ENCODE measurements at regions not wholly inside any gene's neighbourhood (a gene's known extent, or its start where the extent isn't known, plus 50 kb on each side); places are given as distances from the start of the nearest gene placed in this dataset.

DNA sequence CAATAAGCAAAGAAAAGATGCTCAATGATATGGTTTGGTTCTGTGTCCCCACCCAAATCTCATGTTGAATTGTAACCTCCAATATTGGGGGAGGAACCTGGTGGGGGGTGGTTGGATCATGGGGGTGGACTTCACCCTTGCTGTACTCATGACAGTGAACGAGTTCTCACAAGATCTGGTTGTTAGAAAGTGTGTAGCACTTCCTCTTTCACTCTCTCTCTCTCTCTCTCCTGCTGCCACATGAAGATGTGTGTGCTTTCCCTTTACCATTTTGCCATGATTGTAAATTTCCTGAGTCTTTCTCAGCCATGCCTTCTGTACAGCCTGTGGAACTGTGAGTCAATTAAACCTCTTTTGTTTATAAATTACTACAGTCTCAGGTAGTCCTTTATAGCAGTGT lies 248.4 kb downstream of the HHIPL2 start:
- DNase-seq (ENCODE audit: extremely low spot score, unreplicated experiment), result no peak
- peaks cover 11% of the 10 kb centered on the region for H3K27me3 Mint-ChIP-seq
- H3K36me3 Mint-ChIP-seq, result no peaks in the 10 kb centered on the region
- no peak overlapping the region for H3K27ac Mint-ChIP-seq
- no peak overlapping the region for H3K4me3 Mint-ChIP-seq
- TF ChIP-seq, protein P1, sequence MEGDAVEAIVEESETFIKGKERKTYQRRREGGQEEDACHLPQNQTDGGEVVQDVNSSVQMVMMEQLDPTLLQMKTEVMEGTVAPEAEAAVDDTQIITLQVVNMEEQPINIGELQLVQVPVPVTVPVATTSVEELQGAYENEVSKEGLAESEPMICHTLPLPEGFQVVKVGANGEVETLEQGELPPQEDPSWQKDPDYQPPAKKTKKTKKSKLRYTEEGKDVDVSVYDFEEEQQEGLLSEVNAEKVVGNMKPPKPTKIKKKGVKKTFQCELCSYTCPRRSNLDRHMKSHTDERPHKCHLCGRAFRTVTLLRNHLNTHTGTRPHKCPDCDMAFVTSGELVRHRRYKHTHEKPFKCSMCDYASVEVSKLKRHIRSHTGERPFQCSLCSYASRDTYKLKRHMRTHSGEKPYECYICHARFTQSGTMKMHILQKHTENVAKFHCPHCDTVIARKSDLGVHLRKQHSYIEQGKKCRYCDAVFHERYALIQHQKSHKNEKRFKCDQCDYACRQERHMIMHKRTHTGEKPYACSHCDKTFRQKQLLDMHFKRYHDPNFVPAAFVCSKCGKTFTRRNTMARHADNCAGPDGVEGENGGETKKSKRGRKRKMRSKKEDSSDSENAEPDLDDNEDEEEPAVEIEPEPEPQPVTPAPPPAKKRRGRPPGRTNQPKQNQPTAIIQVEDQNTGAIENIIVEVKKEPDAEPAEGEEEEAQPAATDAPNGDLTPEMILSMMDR (conservative IDR thresholded peaks at IDR 0.05), result no peak
- no peaks in the 10 kb centered on the region for H3K4me1 Mint-ChIP-seq (ENCODE audit: unreplicated experiment)
- peaks cover 15% of the 10 kb centered on the region for H3K9me3 Mint-ChIP-seq

DNA sequence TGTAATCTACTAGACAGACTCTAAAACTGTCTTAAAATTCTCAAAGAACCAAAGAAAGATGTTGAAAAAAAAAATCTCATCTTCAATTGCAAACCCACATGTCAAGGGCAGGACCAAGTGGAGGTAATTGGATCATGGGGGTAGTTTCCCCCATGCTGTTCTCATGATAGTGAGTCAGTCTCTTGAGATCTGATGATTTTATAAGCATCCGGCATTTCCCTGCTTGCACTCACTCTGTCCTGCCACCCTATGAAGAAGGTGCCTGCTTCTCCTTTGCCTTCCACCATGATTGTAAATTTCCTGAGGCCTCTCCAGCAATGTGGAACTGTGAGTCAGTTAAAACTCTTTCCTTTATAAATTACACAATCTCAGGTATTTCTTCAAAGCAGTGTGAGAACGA lies 257.0 kb downstream of the HHIPL2 start:
- DNase-seq (ENCODE audit: extremely low spot score, unreplicated experiment), result no peak
- TF ChIP-seq, protein P1 (conservative IDR thresholded peaks at IDR 0.05), result no peak
- H3K4me1 Mint-ChIP-seq (ENCODE audit: unreplicated experiment), result peaks cover 4% of the 10 kb centered on the region
- H3K9me3 Mint-ChIP-seq, result peaks cover 7% of the 10 kb centered on the region
- H3K4me3 Mint-ChIP-seq, result no peak overlapping the region
- no peaks in the 10 kb centered on the region for H3K36me3 Mint-ChIP-seq
- H3K27ac Mint-ChIP-seq, result no peak overlapping the region
- H3K27me3 Mint-ChIP-seq, result no peaks in the 10 kb centered on the region

DNA sequence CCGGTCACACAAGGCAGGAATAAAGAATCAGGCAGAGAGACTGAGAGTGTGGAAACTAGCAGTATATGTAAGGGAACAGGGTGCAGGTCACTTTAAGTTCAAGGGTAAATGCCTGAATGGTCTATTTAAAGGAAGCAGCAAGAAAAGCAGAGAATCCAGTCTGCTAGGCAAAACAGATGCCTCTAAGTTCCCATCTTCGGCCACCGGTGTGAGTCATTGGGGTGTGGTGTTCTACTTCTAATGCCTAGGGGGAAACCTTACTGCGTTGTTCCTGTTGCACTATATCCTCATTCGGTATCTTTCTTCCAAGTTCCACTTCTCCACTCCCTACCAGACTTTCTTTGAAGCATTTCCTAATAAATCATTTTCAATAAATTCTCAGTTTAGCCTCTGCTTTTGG lies 259.9 kb downstream of the HHIPL2 start:
- no peak for DNase-seq (ENCODE audit: extremely low spot score, unreplicated experiment)
- H3K27ac Mint-ChIP-seq, result peak overlapping the region; percentile 87
- H3K4me1 Mint-ChIP-seq (ENCODE audit: unreplicated experiment), result peaks cover 9% of the 10 kb centered on the region
- no peaks in the 10 kb centered on the region for H3K9me3 Mint-ChIP-seq
- H3K27me3 Mint-ChIP-seq, result no peaks in the 10 kb centered on the region
- H3K4me3 Mint-ChIP-seq, result no peak overlapping the region
- TF ChIP-seq, protein P1 (conservative IDR thresholded peaks at IDR 0.05), result no peak
- H3K36me3 Mint-ChIP-seq, result no peaks in the 10 kb centered on the region

DNA sequence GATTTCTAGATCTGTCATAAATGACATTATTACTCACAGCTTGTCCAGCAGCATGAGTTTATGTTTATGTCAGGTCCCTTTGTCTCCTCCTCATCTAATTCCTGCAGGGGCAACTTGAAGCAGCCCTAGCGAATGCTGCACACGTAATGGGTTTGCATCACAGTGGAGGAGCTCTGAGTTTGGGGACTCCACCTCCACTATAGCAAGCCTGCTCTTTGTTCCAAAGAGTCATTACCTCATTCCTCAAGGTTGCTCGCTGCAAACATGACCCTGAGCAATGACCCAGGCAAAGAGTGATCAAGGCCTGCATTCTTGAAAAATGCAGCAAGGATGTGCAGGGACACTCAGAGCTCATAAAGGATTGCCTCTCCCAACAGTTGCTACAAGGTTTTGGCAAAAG lies 261.9 kb downstream of the HHIPL2 start:
- Mint-ChIP-seq H3K36me3 (no peaks in the 10 kb centered on the region), H3K9me3 (no peaks in the 10 kb centered on the region), H3K4me1 (ENCODE audit: unreplicated experiment) (peaks cover 9% of the 10 kb centered on the region), H3K4me3 (no peak overlapping the region), H3K27ac (no peak overlapping the region), H3K27me3 (no peaks in the 10 kb centered on the region)
- no peak for DNase-seq (ENCODE audit: extremely low spot score, unreplicated experiment)
- TF ChIP-seq, protein P1 (conservative IDR thresholded peaks at IDR 0.05), result no peak

DNA sequence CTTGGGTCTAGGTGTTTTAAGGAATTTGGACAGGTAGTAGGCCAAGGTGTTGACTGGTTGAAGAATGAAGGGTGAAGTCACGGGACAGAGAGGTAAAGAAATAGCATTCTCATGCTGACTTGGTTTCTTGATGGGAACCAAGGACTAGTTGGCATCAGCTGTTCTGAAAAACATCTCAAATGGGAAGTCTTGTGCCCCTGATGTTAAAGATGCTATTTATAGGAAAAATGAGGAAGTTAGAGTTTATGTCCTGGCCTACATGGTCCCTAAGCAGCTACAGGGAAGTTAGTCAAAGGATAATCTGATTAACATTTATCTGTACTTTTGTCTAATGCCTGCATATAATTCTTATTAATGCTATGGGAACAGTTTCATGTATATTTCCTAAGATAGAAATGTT lies 262.4 kb downstream of the HHIPL2 start:
- H3K4me3 Mint-ChIP-seq, result no peak overlapping the region
- H3K36me3 Mint-ChIP-seq, result no peaks in the 10 kb centered on the region
- DNase-seq (ENCODE audit: extremely low spot score, unreplicated experiment), result no peak
- H3K4me1 Mint-ChIP-seq (ENCODE audit: unreplicated experiment), result peaks cover 9% of the 10 kb centered on the region
- no peaks in the 10 kb centered on the region for H3K9me3 Mint-ChIP-seq
- no peak overlapping the region for H3K27ac Mint-ChIP-seq
- no peaks in the 10 kb centered on the region for H3K27me3 Mint-ChIP-seq
- TF ChIP-seq, protein P1 (conservative IDR thresholded peaks at IDR 0.05), result no peak

DNA sequence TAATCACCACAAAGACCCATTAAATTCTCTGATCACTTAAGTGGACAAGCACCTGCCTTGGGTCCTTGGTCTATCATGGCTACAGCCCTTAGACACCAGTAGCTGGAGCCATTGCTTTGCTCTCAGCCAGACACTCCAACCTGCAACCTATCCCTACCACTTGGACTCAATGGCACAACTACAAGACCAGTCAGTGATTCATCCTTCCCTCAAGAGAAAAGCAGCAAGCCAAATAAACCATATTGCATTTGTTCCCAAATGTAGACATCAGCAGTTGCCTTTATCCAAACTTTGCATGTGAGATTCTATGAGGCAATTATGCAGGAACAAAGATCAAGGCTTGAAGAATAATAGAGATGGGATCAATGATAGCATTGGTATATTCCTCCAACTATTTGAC lies 263.4 kb downstream of the HHIPL2 start:
- Mint-ChIP-seq H3K4me1 (ENCODE audit: unreplicated experiment) (peaks cover 9% of the 10 kb centered on the region), H3K36me3 (no peaks in the 10 kb centered on the region), H3K27me3 (no peaks in the 10 kb centered on the region), H3K9me3 (no peaks in the 10 kb centered on the region), H3K27ac (no peak overlapping the region), H3K4me3 (no peak overlapping the region)
- TF ChIP-seq, protein P1 (conservative IDR thresholded peaks at IDR 0.05), result no peak
- no peak for DNase-seq (ENCODE audit: extremely low spot score, unreplicated experiment)
